ENCODE measurements at regions not wholly inside any gene's neighbourhood (a gene's known extent, or its start where the extent isn't known, plus 50 kb on each side); places are given as distances from the start of the nearest gene placed in this dataset.

DNA sequence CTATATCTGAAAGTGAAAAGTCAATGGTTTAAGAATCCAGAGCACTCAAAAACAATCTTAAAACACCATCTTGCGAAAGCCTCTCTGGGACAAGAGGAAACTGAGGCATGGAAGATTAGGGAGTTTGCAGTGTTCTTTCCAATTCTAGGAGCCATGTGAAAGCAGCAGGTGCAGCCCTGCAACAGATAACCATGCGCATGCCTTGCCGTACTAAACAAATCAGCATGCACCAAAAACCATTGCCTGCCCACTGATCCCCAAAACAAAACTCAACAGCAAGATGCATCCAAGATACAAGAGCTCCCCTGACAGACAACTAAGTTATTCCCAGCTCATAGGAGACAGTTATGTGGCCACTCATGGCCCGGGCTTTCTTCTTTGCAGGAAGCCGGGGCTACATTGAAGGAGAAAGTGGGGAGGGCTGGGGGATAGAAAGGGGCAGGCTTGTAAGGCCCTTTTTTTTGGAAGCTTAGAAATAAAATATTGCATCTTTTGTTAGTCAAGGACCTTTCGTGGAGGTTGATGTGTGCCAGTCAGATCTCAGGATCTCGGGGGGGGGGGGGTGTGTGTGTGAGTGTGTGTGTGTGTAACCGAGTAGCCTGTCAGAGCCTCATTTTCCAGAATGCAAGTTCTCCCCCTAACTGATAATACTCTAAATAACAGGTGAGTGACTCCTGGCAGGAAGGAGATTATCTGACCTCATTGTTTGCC is 178.4 kb downstream of the MBOAT1 start:
- intact Hi-C loops (cut with DNase I), result no loop called here
- H3K4me3 ChIP-seq, result no peak overlapping the region
- H3K4me1 ChIP-seq, result peaks cover 0 to 5% (median 0%) of the 10 kb centered on the region in 4 donors
- DNase-seq (ENCODE audit: extremely low spot score), result no peak
- peaks cover 0 to 10% (median 0%) of the 10 kb centered on the region in 4 donors for H3K27me3 ChIP-seq
- H3K36me3 ChIP-seq, result no peaks in the 10 kb centered on the region
- no peak overlapping the region for H3K27ac ChIP-seq (replicated peaks in 1 of 4)
- 81% methylated on average over 8 of the region's 8 CpGs for WGBS
- TF ChIP-seq, protein P1, sequence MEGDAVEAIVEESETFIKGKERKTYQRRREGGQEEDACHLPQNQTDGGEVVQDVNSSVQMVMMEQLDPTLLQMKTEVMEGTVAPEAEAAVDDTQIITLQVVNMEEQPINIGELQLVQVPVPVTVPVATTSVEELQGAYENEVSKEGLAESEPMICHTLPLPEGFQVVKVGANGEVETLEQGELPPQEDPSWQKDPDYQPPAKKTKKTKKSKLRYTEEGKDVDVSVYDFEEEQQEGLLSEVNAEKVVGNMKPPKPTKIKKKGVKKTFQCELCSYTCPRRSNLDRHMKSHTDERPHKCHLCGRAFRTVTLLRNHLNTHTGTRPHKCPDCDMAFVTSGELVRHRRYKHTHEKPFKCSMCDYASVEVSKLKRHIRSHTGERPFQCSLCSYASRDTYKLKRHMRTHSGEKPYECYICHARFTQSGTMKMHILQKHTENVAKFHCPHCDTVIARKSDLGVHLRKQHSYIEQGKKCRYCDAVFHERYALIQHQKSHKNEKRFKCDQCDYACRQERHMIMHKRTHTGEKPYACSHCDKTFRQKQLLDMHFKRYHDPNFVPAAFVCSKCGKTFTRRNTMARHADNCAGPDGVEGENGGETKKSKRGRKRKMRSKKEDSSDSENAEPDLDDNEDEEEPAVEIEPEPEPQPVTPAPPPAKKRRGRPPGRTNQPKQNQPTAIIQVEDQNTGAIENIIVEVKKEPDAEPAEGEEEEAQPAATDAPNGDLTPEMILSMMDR (IDR thresholded peaks at IDR 0.05), result no peak
- TF ChIP-seq POLR2A (IDR thresholded peaks at IDR 0.05; ENCODE audit: low read depth), result no peak
- no peak for TF ChIP-seq POLR2AphosphoS5 (IDR thresholded peaks at IDR 0.05)
- no peak for TF ChIP-seq EP300 (IDR thresholded peaks at IDR 0.05)
- no peaks in the 10 kb centered on the region for H3K9me3 ChIP-seq

DNA sequence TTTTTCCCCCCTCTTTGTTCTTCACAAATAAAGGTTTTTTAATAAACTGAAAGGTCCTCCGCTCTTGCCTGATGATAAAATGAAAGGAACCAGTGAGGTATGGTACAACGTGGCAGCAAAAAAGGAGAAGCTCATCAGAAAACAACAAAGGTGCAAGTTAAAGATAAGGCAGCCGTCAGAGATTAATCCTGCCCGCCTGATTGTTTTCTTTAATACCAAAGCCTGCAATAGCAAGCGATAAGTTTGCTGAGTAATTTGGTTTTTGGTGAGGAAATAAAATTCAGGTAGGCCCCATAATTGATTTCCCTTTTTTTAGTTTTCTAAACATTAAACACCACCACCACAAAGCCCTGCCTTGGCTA is 177.9 kb downstream of the MBOAT1 start:
- Histone ChIP-seq H3K4me3 (no peak overlapping the region), H3K27ac (replicated peaks in 1 of 4) (no peak overlapping the region), H3K27me3 (peaks cover 0 to 10% (median 0%) of the 10 kb centered on the region in 4 donors), H3K9me3 (no peaks in the 10 kb centered on the region), H3K4me1 (peaks cover 0 to 5% (median 0%) of the 10 kb centered on the region in 4 donors), H3K36me3 (no peaks in the 10 kb centered on the region)
- TF ChIP-seq EP300 (IDR thresholded peaks at IDR 0.05) (no peak), POLR2AphosphoS5 (IDR thresholded peaks at IDR 0.05) (no peak), POLR2A (IDR thresholded peaks at IDR 0.05; ENCODE audit: low read depth) (no peak)
- TF ChIP-seq, protein P1 (IDR thresholded peaks at IDR 0.05), result no peak
- 62% methylated on average over 5 of the region's 5 CpGs for WGBS
- DNase-seq (ENCODE audit: extremely low spot score), result no peak
- intact Hi-C loops (cut with DNase I), result no loop called here

DNA sequence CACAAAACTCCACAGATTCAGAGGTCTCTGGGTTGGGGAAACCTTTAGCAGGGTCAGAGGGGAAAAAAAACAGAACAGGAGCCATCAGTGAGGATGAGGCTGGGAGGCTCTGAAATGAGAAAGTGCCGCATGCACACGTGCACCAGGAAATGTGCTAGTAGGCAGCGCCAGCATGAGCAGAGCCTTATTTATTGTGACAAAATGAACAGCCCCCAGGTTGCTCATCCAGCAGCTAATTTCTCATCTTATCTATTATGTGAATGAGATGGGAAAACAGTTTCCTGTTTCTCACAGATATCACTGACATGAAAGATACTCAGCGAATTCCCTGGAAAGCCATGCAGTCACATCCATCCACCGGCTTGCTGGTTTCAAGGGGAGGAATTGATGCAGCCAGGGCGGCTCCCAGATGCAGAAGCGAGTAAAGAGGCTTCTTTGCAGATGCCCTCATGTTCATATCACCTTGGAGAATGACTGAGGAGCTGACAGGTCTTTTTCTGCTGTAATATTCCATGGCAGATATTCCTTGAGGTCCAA is 176.1 kb downstream of the MBOAT1 start:
- intact Hi-C loops (cut with DNase I), result no loop called here
- WGBS, result 75% methylated on average over 7 of the region's 7 CpGs
- peaks cover 0 to 10% (median 0%) of the 10 kb centered on the region in 4 donors for H3K27me3 ChIP-seq
- H3K9me3 ChIP-seq, result peaks cover 0 to 4% (median 0%) of the 10 kb centered on the region in 4 donors
- no peak overlapping the region for H3K4me3 ChIP-seq
- no peak for DNase-seq (ENCODE audit: extremely low spot score)
- TF ChIP-seq POLR2A (IDR thresholded peaks at IDR 0.05; ENCODE audit: low read depth) (no peak), POLR2AphosphoS5 (IDR thresholded peaks at IDR 0.05) (no peak), EP300 (IDR thresholded peaks at IDR 0.05) (no peak)
- TF ChIP-seq, protein P1 (IDR thresholded peaks at IDR 0.05), result no peak
- no peak overlapping the region for H3K27ac ChIP-seq (replicated peaks in 1 of 4)
- peaks cover 0 to 5% (median 0%) of the 10 kb centered on the region in 4 donors for H3K4me1 ChIP-seq
- H3K36me3 ChIP-seq, result no peaks in the 10 kb centered on the region

DNA sequence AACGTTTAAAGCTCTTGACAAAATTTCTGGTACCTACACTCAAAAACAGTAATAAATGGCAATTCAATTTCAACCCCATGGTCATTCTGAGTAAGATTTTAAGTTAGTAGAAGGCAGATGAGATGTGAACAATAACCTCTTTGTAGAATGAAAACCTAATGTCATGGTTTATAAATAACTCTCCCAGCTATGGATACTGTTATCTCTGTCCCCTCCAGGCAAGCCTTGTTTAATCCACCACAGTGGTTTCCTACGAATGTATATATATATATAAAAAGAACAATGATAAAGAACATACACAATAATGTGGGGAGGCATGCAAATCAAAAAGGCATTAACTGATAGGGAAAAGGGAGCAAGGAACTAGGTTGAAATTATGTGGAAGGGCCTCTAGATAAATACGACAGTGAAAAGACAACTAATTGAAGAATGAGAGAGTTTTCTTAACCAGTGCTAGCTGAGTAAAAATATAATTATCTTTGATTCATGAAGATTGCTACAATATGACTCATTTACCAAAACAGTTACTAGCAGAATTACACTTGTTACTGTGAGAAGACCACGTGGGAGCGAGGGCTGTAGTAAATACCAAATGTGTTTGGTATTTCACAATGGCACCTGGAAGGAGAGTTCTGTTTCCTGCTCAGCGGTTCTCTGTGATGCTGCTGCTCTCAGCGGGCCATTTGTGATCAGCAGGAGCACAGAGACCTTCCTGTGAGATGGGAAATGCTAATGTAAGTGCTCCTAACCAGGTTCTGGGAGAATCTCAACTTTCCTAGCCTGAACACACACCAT is 173.7 kb downstream of the MBOAT1 start:
- Histone ChIP-seq H3K36me3 (no peaks in the 10 kb centered on the region), H3K4me1 (no peaks in the 10 kb centered on the region), H3K27me3 (no peaks in the 10 kb centered on the region), H3K4me3 (no peak overlapping the region), H3K27ac (replicated peaks in 1 of 4) (no peak overlapping the region), H3K9me3 (peaks cover 0 to 4% (median 0%) of the 10 kb centered on the region in 4 donors)
- no peak for DNase-seq (ENCODE audit: extremely low spot score)
- no peak for TF ChIP-seq EP300 (IDR thresholded peaks at IDR 0.05)
- TF ChIP-seq POLR2A (IDR thresholded peaks at IDR 0.05; ENCODE audit: low read depth), result no peak
- no peak for TF ChIP-seq POLR2AphosphoS5 (IDR thresholded peaks at IDR 0.05)
- TF ChIP-seq, protein P1 (IDR thresholded peaks at IDR 0.05), result no peak
- intact Hi-C loops (cut with DNase I), result no loop called here
- WGBS, result 56% methylated on average over 7 of the region's 7 CpGs

All from esophagus muscularis mucosa (tissue), 4 donors.